GM23338 (cell line): ENCODE measurements at regions not wholly inside any gene's neighbourhood (a gene's known extent, or its start where the extent isn't known, plus 50 kb on each side); places are given as distances from the start of the nearest gene placed in this dataset.

Experiments
- ATAC-seq: fragments of 200-7000 bp; cut with Tn5 transposase; 3 replicates; pipeline ENCODE4 v1.9.1; 2020
- DNase-seq: peaks from one replicate; pipeline ENCODE4 v3.0.0-alpha.2; 2015; ENCODE audit warnings: low spot score
- H2AFZ ChIP-seq: fragments of 200-600 bp; sonication (generic); 2 replicates; pipeline ENCODE4 v1.8.0; 2016; ENCODE audit warnings: antibody characterized with exemption, mild to moderate bottlenecking, moderate library complexity
- H3F3A ChIP-seq: fragments of 200-600 bp; sonication (generic); replicated peaks from 2 replicates; pipeline ENCODE4 v1.8.0; 2017; ENCODE audit warnings: antibody characterized with exemption, mixed run types, low read depth
- H3K27ac ChIP-seq: fragments of 200-600 bp; sonication (generic); 2 replicates; pipeline ENCODE4 v1.6.1; 2016; ENCODE audit warnings: low read depth
- H3K27me3 ChIP-seq: fragments of 200-600 bp; sonication (generic); 2 replicates; pipeline ENCODE4 v1.8.0; 2016; ENCODE audit warnings: mild to moderate bottlenecking, mixed run types, moderate library complexity; ENCODE audit not compliant: insufficient read depth
- H3K36me3 ChIP-seq: fragments of 200-600 bp; sonication (generic); 2 replicates; pipeline ENCODE4 v1.8.0; 2016; ENCODE audit warnings: mild to moderate bottlenecking; ENCODE audit not compliant: insufficient read depth
- H3K4me1 ChIP-seq: fragments of 200-600 bp; sonication (generic); 2 replicates; pipeline ENCODE4 v1.8.0; 2016; ENCODE audit warnings: mild to moderate bottlenecking, moderate library complexity; ENCODE audit not compliant: insufficient read depth
- H3K4me2 ChIP-seq: fragments of 200-600 bp; sonication (generic); 2 replicates; pipeline ENCODE4 v1.7.1; 2017; ENCODE audit warnings: mixed run types
- H3K4me3 ChIP-seq: fragments of 200-600 bp; sonication (generic); 2 replicates; pipeline ENCODE4 v1.6.1; 2016; ENCODE audit warnings: mixed run types
- H3K79me2 ChIP-seq: fragments of 200-600 bp; sonication (generic); replicated peaks from 2 replicates; pipeline ENCODE4 v1.8.0; 2017; ENCODE audit warnings: mild to moderate bottlenecking; ENCODE audit not compliant: insufficient read depth
- H3K9me2 ChIP-seq: fragments of 200-600 bp; sonication (generic); 2 replicates; pipeline ENCODE4 v1.8.0; 2017; ENCODE audit not compliant: insufficient read depth
- H4K20me1 ChIP-seq: fragments of 200-600 bp; sonication (generic); replicated peaks from 2 replicates; pipeline ENCODE4 v1.8.0; 2017; ENCODE audit warnings: mild to moderate bottlenecking; ENCODE audit not compliant: insufficient read depth
- H3K27ac Mint-ChIP-seq: 2 replicates; pipeline ENCODE4 v1.8.0; 2020; ENCODE audit warnings: inconsistent platforms, mild to moderate bottlenecking, moderate library complexity, mixed read lengths
- H3K27me3 Mint-ChIP-seq: 3 replicates; pipeline ENCODE4 v1.8.0; 2022; ENCODE audit warnings: low read depth, mild to moderate bottlenecking, moderate library complexity, mixed read lengths, inconsistent platforms; ENCODE audit not compliant: insufficient read depth, poor library complexity
- H3K36me3 Mint-ChIP-seq: 3 replicates; pipeline ENCODE4 v1.8.0; 2021; ENCODE audit warnings: low read depth, mild to moderate bottlenecking, inconsistent platforms, moderate library complexity, mixed read lengths
- H3K4me1 Mint-ChIP-seq: 3 replicates; pipeline ENCODE4 v1.8.0; 2020; ENCODE audit warnings: mild to moderate bottlenecking, inconsistent platforms, mixed read lengths
- H3K4me3 Mint-ChIP-seq: 3 replicates; pipeline ENCODE4 v1.8.0; 2021; ENCODE audit warnings: moderate library complexity, mild to moderate bottlenecking, inconsistent platforms, mixed read lengths
- H3K9me3 Mint-ChIP-seq: 3 replicates; pipeline ENCODE4 v1.8.0; 2020; ENCODE audit warnings: moderate library complexity, mild to moderate bottlenecking, inconsistent platforms, mixed read lengths
- CREB1 ChIP-seq: fragments of 250-450 bp; sonication (Bioruptor Pico); IDR thresholded peaks from 2 replicates; pipeline ENCODE4 v1.5.0; 2020; ENCODE audit warnings: low read depth, mild to moderate bottlenecking, moderate library complexity
- CTCF ChIP-seq, 2 experiments: fragments of 200-600 bp in 1 of 2; sonication (generic) in 1 of 2; conservative IDR thresholded peaks; 2 replicates each; pipeline versions ENCODE4 v1.5.1 to v1.6.1; 2016 to 2017; ENCODE audit warnings: antibody characterized with exemption in 2 of 2, low read depth in 2 of 2, mild to moderate bottlenecking in 2 of 2, moderate library complexity in 1 of 2
- ETS1 ChIP-seq: IDR thresholded peaks from 2 replicates; pipeline ENCODE4 v1.6.1; 2016; ENCODE audit warnings: antibody characterized with exemption
- EZH2 ChIP-seq: fragments of 200-600 bp; sonication (generic); IDR thresholded peaks from one replicate; pipeline ENCODE4 v1.8.0; 2017; ENCODE audit warnings: antibody characterized with exemption, mild to moderate bottlenecking, low read depth; ENCODE audit not compliant: unreplicated experiment
- EZH2phosphoT487 ChIP-seq: fragments of 200-600 bp; sonication (generic); IDR thresholded peaks from one replicate; pipeline ENCODE4 v1.8.1; 2018; ENCODE audit warnings: antibody characterized with exemption; ENCODE audit not compliant: unreplicated experiment
- JUNB ChIP-seq: IDR thresholded peaks from one replicate; pipeline ENCODE4 v1.6.1; 2016; ENCODE audit warnings: antibody characterized with exemption; ENCODE audit not compliant: unreplicated experiment
- NANOG ChIP-seq: IDR thresholded peaks from 2 replicates; pipeline ENCODE4 v1.6.1; 2016; ENCODE audit warnings: antibody characterized with exemption, borderline replicate concordance
- POLR2AphosphoS5 ChIP-seq: IDR thresholded peaks from 2 replicates; pipeline ENCODE4 v1.6.1; 2016; ENCODE audit warnings: antibody characterized with exemption, low read depth
- REST ChIP-seq: IDR thresholded peaks from one replicate; pipeline ENCODE4 v1.6.1; 2018; ENCODE audit warnings: antibody characterized with exemption; ENCODE audit not compliant: unreplicated experiment
- STAT1 ChIP-seq: IDR thresholded peaks from one replicate; pipeline ENCODE4 v1.6.1; 2016; ENCODE audit warnings: antibody characterized with exemption; ENCODE audit not compliant: unreplicated experiment
- ZNF114 ChIP-seq: fragments of 250-450 bp; sonication (Bioruptor Pico); IDR thresholded peaks from 2 replicates; pipeline ENCODE4 v1.5.0; 2020; ENCODE audit warnings: mild to moderate bottlenecking, moderate library complexity
- ZNF331 ChIP-seq: fragments of 250-450 bp; sonication (Bioruptor Pico); IDR thresholded peaks from 2 replicates; pipeline ENCODE4 v1.5.0; 2020; ENCODE audit warnings: low read depth, mild to moderate bottlenecking, moderate library complexity
- ZNF462 ChIP-seq: fragments of 250-450 bp; sonication (Bioruptor Pico); IDR thresholded peaks from 2 replicates; pipeline ENCODE4 v1.5.0; 2020; ENCODE audit warnings: mild to moderate bottlenecking, moderate library complexity

GRCh38 chrX:2137882-2138281 lies 362.9 kb downstream of the DHRSX start:
- H3K36me3 Mint-ChIP-seq: peaks cover 19% of the 10 kb centered on the region
- Histone ChIP-seq H3K79me2 (no peaks in the 10 kb centered on the region), H4K20me1 (no peaks in the 10 kb centered on the region), H3F3A (no peaks in the 10 kb centered on the region), H3K36me3 (no peaks in the 10 kb centered on the region), H3K4me2 (no peak overlapping the region), H3K4me3 (no peak overlapping the region), H3K27ac (no peak overlapping the region), H3K9me2 (peaks cover 17% of the 10 kb centered on the region), H3K27me3 (no peaks in the 10 kb centered on the region), H3K4me1 (0 out of 2 replicates have a peak, but pooled peaks cover 3% of the 10 kb centered on the region), H2AFZ (no peak overlapping the region)
- H3K4me3 Mint-ChIP-seq: no peak overlapping the region
- H3K9me3 Mint-ChIP-seq: peaks cover 13% of the 10 kb centered on the region
- no peaks in the 10 kb centered on the region for H3K27me3 Mint-ChIP-seq
- peaks cover 3% of the 10 kb centered on the region for H3K4me1 Mint-ChIP-seq
- TF ChIP-seq STAT1 (no peak), POLR2AphosphoS5 (no peak), CTCF (conservative IDR thresholded peaks at IDR 0.05; ENCODE audit: low read depth in 2 of 2) (no peak), CREB1 (CRISPR knock-in tag) (no peak), ZNF462 (CRISPR knock-in tag) (no peak), ZNF114 (CRISPR knock-in tag) (no peak), NANOG (no peak), ETS1 (no peak), EZH2phosphoT487 (no peak), REST (no peak), EZH2 (no peak), JUNB (no peak), ZNF331 (CRISPR knock-in tag) (no peak)
- DNase-seq: no peak
- H3K27ac Mint-ChIP-seq: no peak overlapping the region
- ATAC-seq: no peak
